ENCODE measurements at regions not wholly inside any gene's neighbourhood (a gene's known extent, or its start where the extent isn't known, plus 50 kb on each side); places are given as distances from the start of the nearest gene placed in this dataset.

GRCh38 chr15:95323796-95324195 lies 1006.7 kb upstream of the NR2F2 start:
- no peak overlapping the region for H3K4me3 ChIP-seq
- peaks cover 28% of the 10 kb centered on the region for H3K27me3 ChIP-seq (replicated peaks; ENCODE audit: insufficient read depth)
- H3K4me2 ChIP-seq (ENCODE audit: unreplicated experiment): no peak overlapping the region
- H3K27ac ChIP-seq: no peak overlapping the region
- in situ Hi-C loops (cut with MboI): no loop called here
- no peaks in the 10 kb centered on the region for H3K36me3 ChIP-seq (ENCODE audit: low read depth)
- TF ChIP-seq EZH2 (IDR thresholded peaks at IDR 0.05; ENCODE audit: insufficient read depth, poor library complexity, severe bottlenecking) (no peak), EZH2phosphoT487 (IDR thresholded peaks at IDR 0.05; ENCODE audit: insufficient read depth, low read depth) (no peak)
- H3K79me2 ChIP-seq (ENCODE audit: insufficient read depth): no peaks in the 10 kb centered on the region
- no peak for DNase-seq
- no peak overlapping the region for H3K9ac ChIP-seq
- no peaks in the 10 kb centered on the region for H3K4me1 ChIP-seq (ENCODE audit: insufficient read depth)
- H2AFZ ChIP-seq: no peak overlapping the region
- no peaks in the 10 kb centered on the region for H3K9me2 ChIP-seq (ENCODE audit: insufficient read depth)
- H3K9me3 ChIP-seq (ENCODE audit: low read depth): no peaks in the 10 kb centered on the region
- WGBS, 2 experiments (ENCODE audit: low coverage in 1 of 2, low lambda C conversion rate in 2 of 2, missing lambda C conversion rate in 2 of 2): 69 to 75% methylated on average over 7 of the region's 7 CpGs
- no peaks in the 10 kb centered on the region for H4K20me1 ChIP-seq (ENCODE audit: insufficient read depth)
- H3F3A ChIP-seq (ENCODE audit: insufficient read depth): no peaks in the 10 kb centered on the region

GRCh38 chr15:95324656-95325055 lies 1005.8 kb upstream of the NR2F2 start:
- no peak overlapping the region for H3K4me2 ChIP-seq (ENCODE audit: unreplicated experiment)
- no peak for DNase-seq
- H3K36me3 ChIP-seq (ENCODE audit: low read depth): no peaks in the 10 kb centered on the region
- H3K9ac ChIP-seq: no peak overlapping the region
- H2AFZ ChIP-seq: no peak overlapping the region
- no peak overlapping the region for H3K27ac ChIP-seq
- H3K4me1 ChIP-seq (ENCODE audit: insufficient read depth): no peaks in the 10 kb centered on the region
- in situ Hi-C loops (cut with MboI): no loop called here
- H3K4me3 ChIP-seq: no peak overlapping the region
- no peaks in the 10 kb centered on the region for H4K20me1 ChIP-seq (ENCODE audit: insufficient read depth)
- 74 to 75% methylated on average over 7 of the region's 7 CpGs for WGBS, 2 experiments (ENCODE audit: low coverage in 1 of 2, low lambda C conversion rate in 2 of 2, missing lambda C conversion rate in 2 of 2)
- H3K9me2 ChIP-seq (ENCODE audit: insufficient read depth): no peaks in the 10 kb centered on the region
- TF ChIP-seq EZH2 (IDR thresholded peaks at IDR 0.05; ENCODE audit: insufficient read depth, poor library complexity, severe bottlenecking): no peak
- no peak for TF ChIP-seq EZH2phosphoT487 (IDR thresholded peaks at IDR 0.05; ENCODE audit: insufficient read depth, low read depth)
- H3F3A ChIP-seq (ENCODE audit: insufficient read depth): no peaks in the 10 kb centered on the region
- H3K79me2 ChIP-seq (ENCODE audit: insufficient read depth): no peaks in the 10 kb centered on the region
- H3K27me3 ChIP-seq (replicated peaks; ENCODE audit: insufficient read depth): peaks cover 22% of the 10 kb centered on the region
- no peaks in the 10 kb centered on the region for H3K9me3 ChIP-seq (ENCODE audit: low read depth)

- no peak overlapping the region for H3K27ac ChIP-seq
Observed at GRCh38 chr15:95325763-95326404, 1004.6 kb upstream of the NR2F2 start.

DNA sequence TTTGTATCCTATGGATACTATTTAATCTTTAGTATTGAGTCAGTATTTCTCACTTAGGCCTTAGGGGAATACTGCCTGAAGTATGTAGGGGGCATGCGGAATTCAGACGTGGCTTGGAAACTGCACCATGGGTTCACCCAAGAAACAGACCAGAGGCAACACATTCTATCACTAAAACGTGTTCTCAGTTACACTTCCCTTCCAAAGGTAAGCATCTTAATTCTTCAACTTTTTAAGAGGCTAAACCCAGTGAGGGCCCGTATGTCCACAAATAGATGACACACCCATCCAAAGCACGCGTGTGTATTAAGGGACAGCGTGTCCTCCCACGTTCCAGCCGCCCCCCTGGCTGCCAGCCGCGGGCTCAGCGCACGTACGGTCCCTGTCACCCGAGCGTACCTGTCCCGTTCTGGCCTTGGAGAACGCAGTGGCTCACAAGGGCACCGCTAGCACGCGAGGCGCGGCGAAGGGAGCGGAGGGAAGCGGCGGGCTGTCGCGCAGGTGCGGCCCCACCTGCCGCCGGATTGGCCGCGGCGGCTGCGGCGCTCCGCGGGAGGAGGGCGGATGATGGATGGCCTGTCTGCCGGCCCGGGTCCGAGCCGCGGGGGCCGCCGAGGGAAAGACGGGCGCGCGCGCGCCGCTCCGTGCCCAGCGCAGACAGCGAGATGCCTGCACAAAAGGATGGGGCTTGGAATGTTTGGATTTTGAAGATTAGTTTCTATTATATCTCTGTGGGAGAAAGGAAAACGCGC lies 1003.9 kb upstream of the NR2F2 start:
- Histone ChIP-seq H3K4me3 (peak overlapping the region; percentile 50), H3K9me3 (ENCODE audit: low read depth) (no peaks in the 10 kb centered on the region), H3K79me2 (ENCODE audit: insufficient read depth) (no peaks in the 10 kb centered on the region), H3K9ac (no peak overlapping the region), H3K27me3 (replicated peaks; ENCODE audit: insufficient read depth) (peaks cover 16% of the 10 kb centered on the region), H3K4me2 (ENCODE audit: unreplicated experiment) (peak overlapping the region; percentile 40), H3K9me2 (ENCODE audit: insufficient read depth) (no peaks in the 10 kb centered on the region), H3K36me3 (ENCODE audit: low read depth) (no peaks in the 10 kb centered on the region), H3F3A (ENCODE audit: insufficient read depth) (no peaks in the 10 kb centered on the region), H3K4me1 (ENCODE audit: insufficient read depth) (no peaks in the 10 kb centered on the region), H2AFZ (peak overlapping the region; percentile 23; the same call in 1 of the 2 replicates), H4K20me1 (ENCODE audit: insufficient read depth) (no peaks in the 10 kb centered on the region), H3K27ac (no peak overlapping the region)
- 18 to 24% methylated on average over 57 to 59 of the region's 59 CpGs for WGBS, 2 experiments (ENCODE audit: low coverage in 1 of 2, low lambda C conversion rate in 2 of 2, missing lambda C conversion rate in 2 of 2)
- peak; percentile 56 for TF ChIP-seq EZH2 (IDR thresholded peaks at IDR 0.05; ENCODE audit: insufficient read depth, poor library complexity, severe bottlenecking)
- TF ChIP-seq EZH2phosphoT487 (IDR thresholded peaks at IDR 0.05; ENCODE audit: insufficient read depth, low read depth): no peak
- peak; percentile 10 for DNase-seq
- in situ Hi-C loops (cut with MboI): no loop called here

More at GRCh38 chr15:95325763-95326404, 1004.6 kb upstream of the NR2F2 start:
- no peaks in the 10 kb centered on the region for H3K36me3 ChIP-seq (ENCODE audit: low read depth)
- DNase-seq: no peak
- H3K4me3 ChIP-seq: no peak overlapping the region
- 77 to 83% methylated on average over 7 of the region's 7 CpGs for WGBS, 2 experiments (ENCODE audit: low coverage in 1 of 2, low lambda C conversion rate in 2 of 2, missing lambda C conversion rate in 2 of 2)
- no peaks in the 10 kb centered on the region for H4K20me1 ChIP-seq (ENCODE audit: insufficient read depth)
- no peaks in the 10 kb centered on the region for H3F3A ChIP-seq (ENCODE audit: insufficient read depth)
- H3K9ac ChIP-seq: no peak overlapping the region
- in situ Hi-C loops (cut with MboI): no loop called here
- peaks cover 16% of the 10 kb centered on the region for H3K27me3 ChIP-seq (replicated peaks; ENCODE audit: insufficient read depth)
- H3K4me1 ChIP-seq (ENCODE audit: insufficient read depth): no peaks in the 10 kb centered on the region
- no peak overlapping the region for H2AFZ ChIP-seq
- H3K9me2 ChIP-seq (ENCODE audit: insufficient read depth): no peaks in the 10 kb centered on the region
- no peak overlapping the region for H3K4me2 ChIP-seq (ENCODE audit: unreplicated experiment)
- no peaks in the 10 kb centered on the region for H3K9me3 ChIP-seq (ENCODE audit: low read depth)
- TF ChIP-seq EZH2phosphoT487 (IDR thresholded peaks at IDR 0.05; ENCODE audit: insufficient read depth, low read depth) (no peak), EZH2 (IDR thresholded peaks at IDR 0.05; ENCODE audit: insufficient read depth, poor library complexity, severe bottlenecking) (no peak)
- H3K79me2 ChIP-seq (ENCODE audit: insufficient read depth): no peaks in the 10 kb centered on the region

All from GM23248 (cell line).